ENCODE measurements at regions not wholly inside any gene's neighbourhood (a gene's known extent, or its start where the extent isn't known, plus 50 kb on each side); places are given as distances from the start of the nearest gene placed in this dataset.

GRCh38 chr1:30338765-30339164 is 384.6 kb downstream of the MATN1 start:
- TF ChIP-seq CTCF (IDR thresholded peaks at IDR 0.05) (no peak), POLR2AphosphoS5 (IDR thresholded peaks at IDR 0.05) (no peak), POLR2A (IDR thresholded peaks at IDR 0.05) (no peak), EP300 (IDR thresholded peaks at IDR 0.05) (no peak)
